ENCODE measurements at regions not wholly inside any gene's neighbourhood (a gene's known extent, or its start where the extent isn't known, plus 50 kb on each side); places are given as distances from the start of the nearest gene placed in this dataset.
"Not testable (repeated sequence)": the region's sequence is repeated elsewhere in the genome, so short reads cannot be mapped to it uniquely, and the experiment has no call there.

- no peaks in the 10 kb centered on the region for H3K23me2 ChIP-seq (ENCODE audit: insufficient read length, low read depth, low read length, poor library complexity, severe bottlenecking)
- no peaks in the 10 kb centered on the region for H4K20me1 ChIP-seq (ENCODE audit: control insufficient read depth, insufficient read depth, insufficient read length)
- H3K4me1 ChIP-seq (ENCODE audit: insufficient read depth, low read length): no peaks in the 10 kb centered on the region
- H2AK5ac ChIP-seq (ENCODE audit: insufficient read length, low read length): no peak overlapping the region
- H2BK15ac ChIP-seq (ENCODE audit: low read depth, low read length): no peak overlapping the region
- H3K9me3 Mint-ChIP-seq: peaks cover 21 to 23% of the 10 kb centered on the region in 2 experiments
- H3K4me2 ChIP-seq (ENCODE audit: insufficient read depth, insufficient read length, low read length): no peak overlapping the region
- no peaks in the 10 kb centered on the region for H3K4me1 Mint-ChIP-seq
- no peak overlapping the region for H3K14ac ChIP-seq (ENCODE audit: insufficient read depth, low read length)
- H3K23ac ChIP-seq (ENCODE audit: insufficient read length, low read depth, low read length): no peak overlapping the region
- H3K9me3 ChIP-seq (ENCODE audit: control insufficient read depth, low read depth, low read length): no peaks in the 10 kb centered on the region
- no peaks in the 10 kb centered on the region for H3K27me3 Mint-ChIP-seq (ENCODE audit: low read depth)
- H4K5ac ChIP-seq (ENCODE audit: insufficient read length, low read depth, low read length): no peak overlapping the region
- H3K27ac ChIP-seq (ENCODE audit: insufficient read length, low read depth, low read length): no peak overlapping the region
- no peak overlapping the region for H3T11ph ChIP-seq (ENCODE audit: low read length)
- H3K27ac Mint-ChIP-seq: no peak overlapping the region
- H3K4me3 Mint-ChIP-seq: no peak overlapping the region
- H3K79me2 ChIP-seq (ENCODE audit: insufficient read depth, low read length): no peaks in the 10 kb centered on the region
- no peak overlapping the region for H2AFZ ChIP-seq (ENCODE audit: low read length)
- no peaks in the 10 kb centered on the region for H3K79me1 ChIP-seq (ENCODE audit: insufficient read depth, low read depth, low read length, poor library complexity, severe bottlenecking)
- no peak overlapping the region for H2BK5ac ChIP-seq (ENCODE audit: insufficient read length, low read length)
- no peak overlapping the region for H2BK20ac ChIP-seq (ENCODE audit: low read depth, low read length, poor library complexity, severe bottlenecking)
- H3K56ac ChIP-seq (ENCODE audit: insufficient read length, low read depth, low read length): no peak overlapping the region
- H3K27me3 ChIP-seq (ENCODE audit: insufficient read depth, low read length): no peaks in the 10 kb centered on the region
- no peak for DNase-seq
- no peak overlapping the region for H2BK12ac ChIP-seq (ENCODE audit: insufficient read length, low read depth, low read length)
- peaks cover 5 to 24% (median 6%) of the 10 kb centered on the region in 3 experiments; a peak in 6 of 7 replicates for H3K36me3 Mint-ChIP-seq (ENCODE audit: insufficient read depth in 1 of 3, low read depth in 3 of 3)
- no CpG with 5 or more reads among the region's 4 CpGs for WGBS (ENCODE audit: extremely low coverage, insufficient read length, low lambda C conversion rate)
- no peak overlapping the region for H4K8ac ChIP-seq (replicated peaks; ENCODE audit: insufficient read length, low read depth, low read length)
- H2BK120ac ChIP-seq (ENCODE audit: low read depth, low read length, poor library complexity, severe bottlenecking): no peak overlapping the region
- no peak overlapping the region for H3K4ac ChIP-seq (ENCODE audit: low read depth, low read length)
- no peak overlapping the region for H3K18ac ChIP-seq (ENCODE audit: insufficient read length, low read depth, low read length)
- no peak overlapping the region for H3K9ac ChIP-seq (ENCODE audit: extremely low read depth, insufficient read length, low read length)
- H4K91ac ChIP-seq (ENCODE audit: insufficient read length, low read depth, low read length): no peak overlapping the region
- TF ChIP-seq CTCF (conservative IDR thresholded peaks at IDR 0.05): no peak
Observed at GRCh38 chr5:30368064-30368463, 825.4 kb upstream of the CDH6 start.

GRCh38 chr5:30365031-30365430 lies 828.5 kb upstream of the CDH6 start:
- H3K9ac ChIP-seq (ENCODE audit: extremely low read depth, insufficient read length, low read length); H2AFZ ChIP-seq (ENCODE audit: low read length); H2BK5ac ChIP-seq (ENCODE audit: insufficient read length, low read length); H3K27me3 Mint-ChIP-seq (ENCODE audit: low read depth); DNase-seq; H3K4me1 ChIP-seq (ENCODE audit: insufficient read depth, low read length); H3K4me2 ChIP-seq (ENCODE audit: insufficient read depth, insufficient read length, low read length); H2BK20ac ChIP-seq (ENCODE audit: low read depth, low read length, poor library complexity, severe bottlenecking); H3K9me3 ChIP-seq (ENCODE audit: control insufficient read depth, low read depth, low read length); H4K5ac ChIP-seq (ENCODE audit: insufficient read length, low read depth, low read length); H3K56ac ChIP-seq (ENCODE audit: insufficient read length, low read depth, low read length); H3K4ac ChIP-seq (ENCODE audit: low read depth, low read length); H3K4me3 Mint-ChIP-seq; H4K20me1 ChIP-seq (ENCODE audit: control insufficient read depth, insufficient read depth, insufficient read length); H4K91ac ChIP-seq (ENCODE audit: insufficient read length, low read depth, low read length); H3K79me2 ChIP-seq (ENCODE audit: insufficient read depth, low read length); H3K23ac ChIP-seq (ENCODE audit: insufficient read length, low read depth, low read length); H3T11ph ChIP-seq (ENCODE audit: low read length); H3K27me3 ChIP-seq (ENCODE audit: insufficient read depth, low read length); H3K23me2 ChIP-seq (ENCODE audit: insufficient read length, low read depth, low read length, poor library complexity, severe bottlenecking); H4K8ac ChIP-seq (replicated peaks; ENCODE audit: insufficient read length, low read depth, low read length); H3K27ac ChIP-seq (ENCODE audit: insufficient read length, low read depth, low read length); H2BK120ac ChIP-seq (ENCODE audit: low read depth, low read length, poor library complexity, severe bottlenecking); H2AK5ac ChIP-seq (ENCODE audit: insufficient read length, low read length); H2BK15ac ChIP-seq (ENCODE audit: low read depth, low read length); H3K18ac ChIP-seq (ENCODE audit: insufficient read length, low read depth, low read length); H3K14ac ChIP-seq (ENCODE audit: insufficient read depth, low read length); H3K27ac Mint-ChIP-seq; H3K4me1 Mint-ChIP-seq; H2BK12ac ChIP-seq (ENCODE audit: insufficient read length, low read depth, low read length); H3K79me1 ChIP-seq (ENCODE audit: insufficient read depth, low read depth, low read length, poor library complexity, severe bottlenecking): not testable (repeated sequence)
- WGBS (ENCODE audit: extremely low coverage, insufficient read length, low lambda C conversion rate): no CpG with 5 or more reads among the region's 8 CpGs
- peaks cover 5 to 38% (median 6%) of the 10 kb centered on the region in 3 experiments; a peak in 6 of 7 replicates for H3K36me3 Mint-ChIP-seq (ENCODE audit: insufficient read depth in 1 of 3, low read depth in 3 of 3)
- peaks cover 28 to 38% of the 10 kb centered on the region in 2 experiments for H3K9me3 Mint-ChIP-seq

Data from H9 (cell line).